ENCODE measurements at regions not wholly inside any gene's neighbourhood (a gene's known extent, or its start where the extent isn't known, plus 50 kb on each side); places are given as distances from the start of the nearest gene placed in this dataset.
A peak's percentile ranks its signal among the peaks of the same experiment; 100 is the strongest.

DNA sequence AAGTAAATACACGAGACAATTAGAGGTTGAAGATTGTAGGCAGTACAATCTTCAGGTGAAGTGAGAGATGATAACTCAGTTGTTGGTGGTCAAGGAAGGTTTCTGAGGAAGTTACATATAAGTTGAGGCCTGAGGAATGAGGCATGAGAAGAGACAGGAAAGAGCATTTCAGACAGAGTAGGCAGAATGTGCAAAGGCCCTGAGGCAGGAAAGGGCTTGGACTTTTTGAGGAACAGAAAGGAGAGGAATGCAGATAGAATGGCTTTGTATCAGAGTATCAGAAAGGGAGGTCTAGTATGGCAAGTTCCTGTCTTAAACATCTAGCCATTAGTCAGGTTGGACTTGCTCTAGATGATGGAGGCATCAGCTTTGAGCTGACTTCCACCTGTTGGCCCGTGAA lies 122.5 kb downstream of the CAND1 start:
- Histone ChIP-seq H4K91ac (ENCODE audit: low read depth, low read length) (no peak overlapping the region), H2AFZ (ENCODE audit: insufficient read depth, low read length, poor library complexity) (no peak overlapping the region), H3K9me3 (ENCODE audit: insufficient read depth, low read depth, low read length) (no peaks in the 10 kb centered on the region), H2BK12ac (ENCODE audit: low read length) (no peak overlapping the region), H4K12ac (ENCODE audit: low read depth, low read length) (no peak overlapping the region), H3K4me3 (ENCODE audit: low read depth, low read length) (no peak overlapping the region), H2AK5ac (ENCODE audit: low read length) (no peak overlapping the region), H3K79me2 (ENCODE audit: control insufficient read depth, insufficient read depth, low read length, poor library complexity) (no peaks in the 10 kb centered on the region), H3K18ac (ENCODE audit: low read length) (no peak overlapping the region), H3K27ac (ENCODE audit: low read depth, low read length) (no peak overlapping the region), H3K79me1 (ENCODE audit: low read length) (no peaks in the 10 kb centered on the region), H3K23ac (ENCODE audit: low read length) (no peak overlapping the region), H3K4me2 (ENCODE audit: low read length) (no peak overlapping the region), H3K9ac (ENCODE audit: low read length) (no peak overlapping the region), H3K4me1 (ENCODE audit: control insufficient read depth in 1 of 2, insufficient read depth in 2 of 2, low read length in 2 of 2) (peaks cover 0 to 2% of the 10 kb centered on the region in 2 experiments), H2BK120ac (ENCODE audit: insufficient read depth, low read length, poor library complexity) (no peak overlapping the region), H3K27me3 (ENCODE audit: insufficient read depth, low read length) (no peaks in the 10 kb centered on the region), H3K36me3 (ENCODE audit: control insufficient read depth in 1 of 2, insufficient read depth in 2 of 2, low read length in 2 of 2) (no peaks in the 10 kb centered on the region), H3K4ac (ENCODE audit: low read depth, low read length) (no peak overlapping the region), H3K14ac (ENCODE audit: low read length) (no peak overlapping the region), H4K8ac (ENCODE audit: low read depth, low read length) (no peak overlapping the region), H2BK5ac (ENCODE audit: low read depth, low read length, poor library complexity) (no peak overlapping the region)
- no CpG with 5 or more reads among the region's 2 CpGs for WGBS (ENCODE audit: extremely low coverage, insufficient coverage, insufficient read length)
- no peak for DNase-seq

DNA sequence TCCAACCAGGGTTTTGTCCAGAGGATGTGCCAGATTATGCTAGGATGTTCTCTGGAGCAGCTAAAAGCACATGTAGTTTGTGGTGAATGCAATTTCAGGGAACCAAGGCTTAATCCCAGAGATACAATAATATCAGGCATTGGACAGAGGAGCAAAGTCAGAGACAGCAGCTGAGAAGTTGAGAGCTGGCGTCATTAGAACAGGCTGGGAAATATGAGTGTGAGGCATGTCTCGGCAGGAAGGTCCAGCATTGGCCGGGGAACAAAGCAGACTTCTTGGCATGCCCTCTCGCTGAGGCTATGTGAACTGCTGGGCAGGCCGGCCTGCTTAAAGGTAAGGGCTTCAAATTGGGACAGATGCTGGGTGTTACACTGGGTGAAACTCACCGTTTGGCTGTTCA lies 125.4 kb downstream of the CAND1 start:
- Histone ChIP-seq H4K91ac (ENCODE audit: low read depth, low read length) (no peak overlapping the region), H3K9ac (ENCODE audit: low read length) (no peak overlapping the region), H3K4me2 (ENCODE audit: low read length) (no peak overlapping the region), H4K12ac (ENCODE audit: low read depth, low read length) (no peak overlapping the region), H3K4me3 (ENCODE audit: low read depth, low read length) (no peak overlapping the region), H3K23ac (ENCODE audit: low read length) (no peak overlapping the region), H3K14ac (ENCODE audit: low read length) (no peak overlapping the region), H3K27me3 (ENCODE audit: insufficient read depth, low read length) (no peaks in the 10 kb centered on the region), H2AK5ac (ENCODE audit: low read length) (no peak overlapping the region), H3K79me2 (ENCODE audit: control insufficient read depth, insufficient read depth, low read length, poor library complexity) (no peaks in the 10 kb centered on the region), H2BK120ac (ENCODE audit: insufficient read depth, low read length, poor library complexity) (no peak overlapping the region), H4K8ac (ENCODE audit: low read depth, low read length) (no peak overlapping the region), H3K9me3 (ENCODE audit: insufficient read depth, low read depth, low read length) (no peaks in the 10 kb centered on the region), H2BK12ac (ENCODE audit: low read length) (no peak overlapping the region), H2BK5ac (ENCODE audit: low read depth, low read length, poor library complexity) (no peak overlapping the region), H2AFZ (ENCODE audit: insufficient read depth, low read length, poor library complexity) (no peak overlapping the region), H3K36me3 (ENCODE audit: control insufficient read depth in 1 of 2, insufficient read depth in 2 of 2, low read length in 2 of 2) (no peaks in the 10 kb centered on the region), H3K18ac (ENCODE audit: low read length) (no peak overlapping the region), H3K4me1 (ENCODE audit: control insufficient read depth in 1 of 2, insufficient read depth in 2 of 2, low read length in 2 of 2) (no peaks in the 10 kb centered on the region), H3K27ac (ENCODE audit: low read depth, low read length) (no peak overlapping the region), H3K79me1 (ENCODE audit: low read length) (no peaks in the 10 kb centered on the region), H3K4ac (ENCODE audit: low read depth, low read length) (no peak overlapping the region)
- DNase-seq: peak; percentile 54 to 68
- WGBS (ENCODE audit: extremely low coverage, insufficient coverage, insufficient read length): no CpG with 5 or more reads among the region's 6 CpGs

DNA sequence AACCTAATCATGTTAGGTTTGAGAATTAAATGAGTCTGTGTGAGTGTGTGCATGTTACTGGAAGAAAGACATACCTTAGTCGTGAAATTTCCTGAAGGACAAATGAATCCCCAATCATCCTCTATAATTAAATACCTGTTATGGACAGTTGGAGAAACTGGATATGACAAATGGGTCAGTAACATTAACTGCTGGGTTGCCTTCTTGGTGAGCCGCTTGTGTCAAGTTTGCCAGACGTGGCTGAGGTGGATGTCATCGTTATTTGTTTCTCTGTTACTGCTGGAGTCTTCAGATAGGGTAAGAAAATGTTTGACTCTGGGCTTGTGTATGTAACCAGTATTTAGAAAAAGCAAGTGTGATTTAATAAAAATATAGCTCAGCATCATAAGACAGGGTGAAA lies 131.6 kb downstream of the CAND1 start:
- no peak overlapping the region for H2BK120ac ChIP-seq (ENCODE audit: insufficient read depth, low read length, poor library complexity)
- no peak overlapping the region for H3K18ac ChIP-seq (ENCODE audit: low read length)
- H4K91ac ChIP-seq (ENCODE audit: low read depth, low read length): no peak overlapping the region
- no peak overlapping the region for H3K4me2 ChIP-seq (ENCODE audit: low read length)
- H3K27ac ChIP-seq (ENCODE audit: low read depth, low read length): no peak overlapping the region
- H3K14ac ChIP-seq (ENCODE audit: low read length): no peak overlapping the region
- no peak overlapping the region for H3K9ac ChIP-seq (ENCODE audit: low read length)
- no peak overlapping the region for H3K23ac ChIP-seq (ENCODE audit: low read length)
- H3K36me3 ChIP-seq (ENCODE audit: control insufficient read depth in 1 of 2, insufficient read depth in 2 of 2, low read length in 2 of 2): no peaks in the 10 kb centered on the region
- H3K79me1 ChIP-seq (ENCODE audit: low read length): no peaks in the 10 kb centered on the region
- H3K9me3 ChIP-seq (ENCODE audit: insufficient read depth, low read depth, low read length): no peaks in the 10 kb centered on the region
- H2AFZ ChIP-seq (ENCODE audit: insufficient read depth, low read length, poor library complexity): no peak overlapping the region
- no peak overlapping the region for H2BK5ac ChIP-seq (ENCODE audit: low read depth, low read length, poor library complexity)
- no peak overlapping the region for H4K12ac ChIP-seq (ENCODE audit: low read depth, low read length)
- H2BK12ac ChIP-seq (ENCODE audit: low read length): no peak overlapping the region
- DNase-seq: no peak
- no peaks in the 10 kb centered on the region for H3K79me2 ChIP-seq (ENCODE audit: control insufficient read depth, insufficient read depth, low read length, poor library complexity)
- H3K27me3 ChIP-seq (ENCODE audit: insufficient read depth, low read length): no peaks in the 10 kb centered on the region
- H3K4me3 ChIP-seq (ENCODE audit: low read depth, low read length): no peak overlapping the region
- no peak overlapping the region for H4K8ac ChIP-seq (ENCODE audit: low read depth, low read length)
- no peaks in the 10 kb centered on the region for H3K4me1 ChIP-seq (ENCODE audit: control insufficient read depth in 1 of 2, insufficient read depth in 2 of 2, low read length in 2 of 2)
- no peak overlapping the region for H2AK5ac ChIP-seq (ENCODE audit: low read length)
- H3K4ac ChIP-seq (ENCODE audit: low read depth, low read length): no peak overlapping the region
- no CpG with 5 or more reads among the region's 4 CpGs for WGBS (ENCODE audit: extremely low coverage, insufficient coverage, insufficient read length)

DNA sequence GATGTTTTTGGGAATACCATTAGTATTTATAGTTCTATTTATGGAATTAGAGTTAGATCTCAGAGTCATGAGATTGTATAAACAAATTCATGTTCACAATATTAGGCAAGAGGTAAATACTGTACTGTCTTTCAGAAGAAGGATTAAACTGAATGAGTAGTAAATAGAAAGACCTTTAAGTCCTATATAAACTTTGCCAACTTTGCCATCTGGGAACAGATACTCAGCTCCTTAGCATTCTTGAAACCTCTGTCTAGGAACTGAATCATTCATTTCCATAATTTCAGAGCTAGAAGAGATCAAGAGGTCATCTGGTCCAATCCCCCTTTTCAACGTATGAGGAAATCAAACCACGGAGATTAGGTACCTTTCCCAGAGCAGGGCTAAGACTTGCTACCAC lies 141.1 kb downstream of the CAND1 start:
- Histone ChIP-seq H3K4me1 (ENCODE audit: control insufficient read depth in 1 of 2, insufficient read depth in 2 of 2, low read length in 2 of 2) (peaks cover 4 to 5% of the 10 kb centered on the region in 2 experiments), H3K79me2 (ENCODE audit: control insufficient read depth, insufficient read depth, low read length, poor library complexity) (no peaks in the 10 kb centered on the region), H3K27me3 (ENCODE audit: insufficient read depth, low read length) (no peaks in the 10 kb centered on the region), H3K23ac (ENCODE audit: low read length) (no peak overlapping the region), H3K27ac (ENCODE audit: low read depth, low read length) (no peak overlapping the region), H2BK120ac (ENCODE audit: insufficient read depth, low read length, poor library complexity) (no peak overlapping the region), H2AFZ (ENCODE audit: insufficient read depth, low read length, poor library complexity) (no peak overlapping the region), H2BK12ac (ENCODE audit: low read length) (no peak overlapping the region), H3K79me1 (ENCODE audit: low read length) (peaks cover 2% of the 10 kb centered on the region), H3K4me3 (ENCODE audit: low read depth, low read length) (no peak overlapping the region), H2AK5ac (ENCODE audit: low read length) (no peak overlapping the region), H4K8ac (ENCODE audit: low read depth, low read length) (no peak overlapping the region), H3K9ac (ENCODE audit: low read length) (no peak overlapping the region), H3K14ac (ENCODE audit: low read length) (no peak overlapping the region), H3K36me3 (ENCODE audit: control insufficient read depth in 1 of 2, insufficient read depth in 2 of 2, low read length in 2 of 2) (no peaks in the 10 kb centered on the region), H4K12ac (ENCODE audit: low read depth, low read length) (no peak overlapping the region), H3K9me3 (ENCODE audit: insufficient read depth, low read depth, low read length) (no peaks in the 10 kb centered on the region), H4K91ac (ENCODE audit: low read depth, low read length) (no peak overlapping the region), H3K4ac (ENCODE audit: low read depth, low read length) (no peak overlapping the region), H3K18ac (ENCODE audit: low read length) (no peak overlapping the region), H3K4me2 (ENCODE audit: low read length) (no peak overlapping the region), H2BK5ac (ENCODE audit: low read depth, low read length, poor library complexity) (no peak overlapping the region)
- no peak for DNase-seq
- WGBS (ENCODE audit: extremely low coverage, insufficient coverage, insufficient read length): no CpG with 5 or more reads among the region's 2 CpGs
